ENCODE measurements at regions not wholly inside any gene's neighbourhood (a gene's known extent, or its start where the extent isn't known, plus 50 kb on each side); places are given as distances from the start of the nearest gene placed in this dataset.
A peak's percentile ranks its signal among the peaks of the same experiment; 100 is the strongest.

- TF ChIP-seq AFF4 (CRISPR knock-in tag; IDR thresholded peaks at IDR 0.05; ENCODE audit: borderline replicate concordance) (no peak), NFYB (CRISPR knock-in tag; conservative IDR thresholded peaks at IDR 0.05; ENCODE audit: low read depth) (no peak), ZNF396 (CRISPR knock-in tag; IDR thresholded peaks at IDR 0.05; ENCODE audit: borderline replicate concordance) (no peak), ELF4 (CRISPR knock-in tag; IDR thresholded peaks at IDR 0.05; ENCODE audit: low read depth) (no peak), JUN (CRISPR knock-in tag; IDR thresholded peaks at IDR 0.05) (no peak), ZNF317 (CRISPR knock-in tag; IDR thresholded peaks at IDR 0.05; ENCODE audit: borderline replicate concordance, low read depth) (no peak), FOXP1 (CRISPR knock-in tag; IDR thresholded peaks at IDR 0.05; ENCODE audit: borderline replicate concordance) (no peak)
Measured at GRCh38 chr7:9761224-9761623, 1212.4 kb upstream of the PHF14 start (continued).

DNA sequence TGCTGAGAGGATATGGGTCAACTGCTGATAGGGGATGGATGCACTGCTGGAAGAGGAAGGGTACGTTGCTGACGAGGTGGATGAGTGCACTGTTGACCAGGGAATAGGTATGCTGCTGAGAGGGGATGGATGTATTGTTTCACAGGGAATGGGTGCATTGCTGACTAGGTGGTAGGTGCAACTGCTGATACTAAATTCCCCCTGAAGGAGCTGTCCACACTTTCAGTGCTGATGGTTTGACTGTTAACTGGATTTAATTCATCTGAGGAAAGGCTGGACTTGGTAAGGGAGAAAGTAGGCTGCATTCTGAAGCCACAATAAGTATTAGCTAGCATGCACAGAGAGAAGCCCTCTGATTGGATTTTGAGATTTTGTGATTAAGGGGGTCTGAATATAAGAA is 1196.8 kb upstream of the PHF14 start:
- ATAC-seq (0 out of 2 replicates have a peak, but pooled peaks have one; percentile 22), DNase-seq (ENCODE audit: low spot score) (no peak)
- no peak overlapping the region for H3K4me3 Mint-ChIP-seq
- CTCF ChIA-PET: no interaction called here
- H3K9me3 Mint-ChIP-seq: peaks cover 14% of the 10 kb centered on the region
- no peaks in the 10 kb centered on the region; the same call in 1 of the 2 replicates for H3K36me3 Mint-ChIP-seq
- H3K27ac Mint-ChIP-seq: no peak overlapping the region
- H3K4me1 Mint-ChIP-seq: no peaks in the 10 kb centered on the region
- H3K27me3 Mint-ChIP-seq (ENCODE audit: low read depth): no peaks in the 10 kb centered on the region; the same call in 1 of the 2 replicates
- POLR2A ChIA-PET: no interaction called here
- TF ChIP-seq ZBTB43 (CRISPR knock-in tag; IDR thresholded peaks at IDR 0.05) (no peak), SOX15 (CRISPR knock-in tag; IDR thresholded peaks at IDR 0.05) (no peak), CBFB (CRISPR knock-in tag; IDR thresholded peaks at IDR 0.05; ENCODE audit: low read depth) (no peak), ESRRA (CRISPR knock-in tag; IDR thresholded peaks at IDR 0.05; ENCODE audit: borderline replicate concordance) (no peak), ARID4B (CRISPR knock-in tag; IDR thresholded peaks at IDR 0.05; ENCODE audit: borderline replicate concordance) (no peak), MYBL2 (CRISPR knock-in tag; IDR thresholded peaks at IDR 0.05) (no peak), ERG (CRISPR knock-in tag; IDR thresholded peaks at IDR 0.05) (no peak), ZNF671 (CRISPR knock-in tag; IDR thresholded peaks at IDR 0.05) (no peak), NR1H2 (CRISPR knock-in tag; IDR thresholded peaks at IDR 0.05) (no peak), GRHL2 (CRISPR knock-in tag; IDR thresholded peaks at IDR 0.05; ENCODE audit: insufficient replicate concordance, severe bottlenecking) (no peak), ZNF232 (CRISPR knock-in tag; IDR thresholded peaks at IDR 0.05) (no peak), ZNF423 (CRISPR knock-in tag; IDR thresholded peaks at IDR 0.05) (no peak), NFATC4 (CRISPR knock-in tag; IDR thresholded peaks at IDR 0.05) (no peak), OVOL2 (CRISPR knock-in tag; IDR thresholded peaks at IDR 0.05; ENCODE audit: borderline replicate concordance) (no peak)
- TF ChIP-seq, protein P1, sequence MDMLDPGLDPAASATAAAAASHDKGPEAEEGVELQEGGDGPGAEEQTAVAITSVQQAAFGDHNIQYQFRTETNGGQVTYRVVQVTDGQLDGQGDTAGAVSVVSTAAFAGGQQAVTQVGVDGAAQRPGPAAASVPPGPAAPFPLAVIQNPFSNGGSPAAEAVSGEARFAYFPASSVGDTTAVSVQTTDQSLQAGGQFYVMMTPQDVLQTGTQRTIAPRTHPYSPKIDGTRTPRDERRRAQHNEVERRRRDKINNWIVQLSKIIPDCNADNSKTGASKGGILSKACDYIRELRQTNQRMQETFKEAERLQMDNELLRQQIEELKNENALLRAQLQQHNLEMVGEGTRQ (CRISPR knock-in tag; IDR thresholded peaks at IDR 0.05): no peak
- TF ChIP-seq, protein P2, sequence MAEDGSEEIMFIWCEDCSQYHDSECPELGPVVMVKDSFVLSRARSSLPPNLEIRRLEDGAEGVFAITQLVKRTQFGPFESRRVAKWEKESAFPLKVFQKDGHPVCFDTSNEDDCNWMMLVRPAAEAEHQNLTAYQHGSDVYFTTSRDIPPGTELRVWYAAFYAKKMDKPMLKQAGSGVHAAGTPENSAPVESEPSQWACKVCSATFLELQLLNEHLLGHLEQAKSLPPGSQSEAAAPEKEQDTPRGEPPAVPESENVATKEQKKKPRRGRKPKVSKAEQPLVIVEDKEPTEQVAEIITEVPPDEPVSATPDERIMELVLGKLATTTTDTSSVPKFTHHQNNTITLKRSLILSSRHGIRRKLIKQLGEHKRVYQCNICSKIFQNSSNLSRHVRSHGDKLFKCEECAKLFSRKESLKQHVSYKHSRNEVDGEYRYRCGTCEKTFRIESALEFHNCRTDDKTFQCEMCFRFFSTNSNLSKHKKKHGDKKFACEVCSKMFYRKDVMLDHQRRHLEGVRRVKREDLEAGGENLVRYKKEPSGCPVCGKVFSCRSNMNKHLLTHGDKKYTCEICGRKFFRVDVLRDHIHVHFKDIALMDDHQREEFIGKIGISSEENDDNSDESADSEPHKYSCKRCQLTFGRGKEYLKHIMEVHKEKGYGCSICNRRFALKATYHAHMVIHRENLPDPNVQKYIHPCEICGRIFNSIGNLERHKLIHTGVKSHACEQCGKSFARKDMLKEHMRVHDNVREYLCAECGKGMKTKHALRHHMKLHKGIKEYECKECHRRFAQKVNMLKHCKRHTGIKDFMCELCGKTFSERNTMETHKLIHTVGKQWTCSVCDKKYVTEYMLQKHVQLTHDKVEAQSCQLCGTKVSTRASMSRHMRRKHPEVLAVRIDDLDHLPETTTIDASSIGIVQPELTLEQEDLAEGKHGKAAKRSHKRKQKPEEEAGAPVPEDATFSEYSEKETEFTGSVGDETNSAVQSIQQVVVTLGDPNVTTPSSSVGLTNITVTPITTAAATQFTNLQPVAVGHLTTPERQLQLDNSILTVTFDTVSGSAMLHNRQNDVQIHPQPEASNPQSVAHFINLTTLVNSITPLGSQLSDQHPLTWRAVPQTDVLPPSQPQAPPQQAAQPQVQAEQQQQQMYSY (CRISPR knock-in tag; IDR thresholded peaks at IDR 0.05): no peak

Measured in WTC11 (cell line).